K562 (cell line): ENCODE measurements at regions not wholly inside any gene's neighbourhood (a gene's known extent, or its start where the extent isn't known, plus 50 kb on each side); places are given as distances from the start of the nearest gene placed in this dataset.
A peak's percentile ranks its signal among the peaks of the same experiment; 100 is the strongest.

Experiments
- BHLHE40 ChIP-seq: IDR thresholded peaks from 2 replicates; pipeline ENCODE4 v1.6.1; 2011; ENCODE audit warnings: low read length, improper control_type of control experiment
- DDX20 ChIP-seq: fragments of 450-650 bp; IDR thresholded peaks from 2 replicates; pipeline ENCODE4 v1.6.1; 2016; ENCODE audit warnings: missing genetic modification characterization, low read depth, mild to moderate bottlenecking, missing compliant biosample characterization, moderate library complexity
- KLF1 ChIP-seq: fragments of 450-650 bp; IDR thresholded peaks from 2 replicates; pipeline ENCODE4 v1.6.1; 2016; ENCODE audit warnings: missing genetic modification characterization, missing compliant biosample characterization
- KLF16 ChIP-seq: IDR thresholded peaks from 2 replicates; pipeline ENCODE4 v1.6.1; 2016; ENCODE audit warnings: antibody characterized with exemption
- MEF2D ChIP-seq: conservative IDR thresholded peaks from 2 replicates; pipeline ENCODE4 v1.6.1; 2016; ENCODE audit warnings: low read depth, missing genetic modification characterization, missing compliant biosample characterization
- NBN ChIP-seq: fragments of 450-650 bp; IDR thresholded peaks from 2 replicates; pipeline ENCODE4 v1.6.1; 2016; ENCODE audit warnings: low read depth, mild to moderate bottlenecking
- PCBP2 ChIP-seq: fragments of 200-400 bp; formaldehyde crosslinking; IDR thresholded peaks from 2 replicates; pipeline ENCODE4 v1.6.1; 2018; ENCODE audit warnings: low read length, low read depth, mild to moderate bottlenecking, moderate library complexity; ENCODE audit not compliant: poor library complexity, severe bottlenecking
- PTRF ChIP-seq: fragments of 450-650 bp; IDR thresholded peaks from 2 replicates; pipeline ENCODE4 v1.6.1; 2016; ENCODE audit warnings: mild to moderate bottlenecking, missing genetic modification characterization, missing compliant biosample characterization
- RB1 ChIP-seq: fragments of 450-650 bp; IDR thresholded peaks from 2 replicates; pipeline ENCODE4 v1.6.1; 2017; ENCODE audit warnings: low read depth, mild to moderate bottlenecking
- TAF15 ChIP-seq: fragments of 200-400 bp; formaldehyde crosslinking; IDR thresholded peaks from 2 replicates; pipeline ENCODE4 v1.6.1; 2017; ENCODE audit warnings: mild to moderate bottlenecking, low read depth, low read length, moderate library complexity
- WHSC1 ChIP-seq: IDR thresholded peaks from one replicate; pipeline ENCODE4 v1.6.1; 2012; ENCODE audit warnings: low read length, control low read depth, inconsistent platforms
- TF ChIP-seq, protein P1 (sequence below), 3 experiments: fragments of 200-800 bp in 1 of 3; fragments of 250-450 bp in 1 of 3; fragments of 450-650 bp in 1 of 3; sonication (Bioruptor Pico) in 1 of 3; sonication (Bioruptor generic) in 1 of 3; formaldehyde crosslinking in 1 of 3; IDR thresholded peaks; 2 replicates each; pipeline versions ENCODE4 v1.6.1 to v1.8.0; 2016 to 2022; ENCODE audit warnings: mild to moderate bottlenecking in 2 of 3, missing genetic modification characterization in 2 of 3, missing compliant biosample characterization in 1 of 3, moderate library complexity in 1 of 3
- TF ChIP-seq, protein P2 (sequence below): fragments of 150-350 bp; conservative IDR thresholded peaks from 2 replicates; pipeline ENCODE4 v1.6.1; 2014; ENCODE audit warnings: low read length
- TF ChIP-seq, protein P3 (sequence below): fragments of 450-650 bp; IDR thresholded peaks from 2 replicates; pipeline ENCODE4 v1.6.1; 2018; ENCODE audit warnings: mild to moderate bottlenecking, low read depth; ENCODE audit not compliant: partially characterized antibody

DNA sequence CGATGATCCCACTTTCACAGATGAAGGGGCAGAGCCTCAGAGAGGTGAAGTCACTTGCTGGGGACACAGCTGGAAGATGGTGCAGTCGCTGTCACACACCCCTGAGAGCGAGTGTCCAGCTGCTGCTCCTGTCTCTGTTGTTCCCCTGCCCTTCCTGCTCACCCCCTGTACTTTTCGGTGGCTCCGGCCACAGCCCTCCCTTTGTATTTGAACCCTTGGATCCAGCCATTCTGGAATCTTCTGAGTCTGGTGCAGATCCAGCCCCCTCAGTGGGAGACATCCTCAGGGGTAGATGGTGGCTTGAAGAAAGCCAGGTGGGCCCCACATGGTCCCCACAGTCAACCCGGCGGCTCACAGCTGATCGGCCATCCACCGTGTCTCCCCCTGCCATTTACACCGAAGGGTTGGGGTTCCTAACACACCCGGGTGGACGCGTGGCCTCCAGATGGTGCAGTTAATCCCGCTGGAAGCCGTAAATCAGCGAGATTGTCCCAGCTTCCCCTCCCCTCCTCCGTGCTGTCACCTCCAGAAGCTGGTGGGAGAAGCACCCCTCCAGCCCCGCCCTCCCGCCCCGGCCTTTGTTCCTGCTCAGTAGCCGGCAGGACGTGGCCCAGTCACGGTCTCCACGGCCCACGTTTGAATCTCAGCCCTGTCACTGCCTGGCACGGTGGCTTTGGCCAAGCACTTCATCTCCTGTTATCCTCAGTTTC is 204.8 kb downstream of the C9orf50 start (continued):
- TF ChIP-seq KLF16 (no peak), KLF1 (tag) (no peak), PCBP2 (no peak), DDX20 (tag) (no peak), MEF2D (no peak), WHSC1 (no peak), BHLHE40 (no peak), PTRF (no peak), NBN (no peak), RB1 (0 out of 2 replicates have a peak, but pooled peaks have one; percentile 38), TAF15 (no peak)
- TF ChIP-seq, protein P1, sequence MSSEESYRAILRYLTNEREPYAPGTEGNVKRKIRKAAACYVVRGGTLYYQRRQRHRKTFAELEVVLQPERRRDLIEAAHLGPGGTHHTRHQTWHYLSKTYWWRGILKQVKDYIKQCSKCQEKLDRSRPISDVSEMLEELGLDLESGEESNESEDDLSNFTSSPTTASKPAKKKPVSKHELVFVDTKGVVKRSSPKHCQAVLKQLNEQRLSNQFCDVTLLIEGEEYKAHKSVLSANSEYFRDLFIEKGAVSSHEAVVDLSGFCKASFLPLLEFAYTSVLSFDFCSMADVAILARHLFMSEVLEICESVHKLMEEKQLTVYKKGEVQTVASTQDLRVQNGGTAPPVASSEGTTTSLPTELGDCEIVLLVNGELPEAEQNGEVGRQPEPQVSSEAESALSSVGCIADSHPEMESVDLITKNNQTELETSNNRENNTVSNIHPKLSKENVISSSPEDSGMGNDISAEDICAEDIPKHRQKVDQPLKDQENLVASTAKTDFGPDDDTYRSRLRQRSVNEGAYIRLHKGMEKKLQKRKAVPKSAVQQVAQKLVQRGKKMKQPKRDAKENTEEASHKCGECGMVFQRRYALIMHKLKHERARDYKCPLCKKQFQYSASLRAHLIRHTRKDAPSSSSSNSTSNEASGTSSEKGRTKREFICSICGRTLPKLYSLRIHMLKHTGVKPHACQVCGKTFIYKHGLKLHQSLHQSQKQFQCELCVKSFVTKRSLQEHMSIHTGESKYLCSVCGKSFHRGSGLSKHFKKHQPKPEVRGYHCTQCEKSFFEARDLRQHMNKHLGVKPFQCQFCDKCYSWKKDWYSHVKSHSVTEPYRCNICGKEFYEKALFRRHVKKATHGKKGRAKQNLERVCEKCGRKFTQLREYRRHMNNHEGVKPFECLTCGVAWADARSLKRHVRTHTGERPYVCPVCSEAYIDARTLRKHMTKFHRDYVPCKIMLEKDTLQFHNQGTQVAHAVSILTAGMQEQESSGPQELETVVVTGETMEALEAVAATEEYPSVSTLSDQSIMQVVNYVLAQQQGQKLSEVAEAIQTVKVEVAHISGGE (CRISPR knock-in tag; IDR thresholded peaks at IDR 0.05), result 0 out of 6 replicates have a peak, but pooled peaks of 1 of the 3 experiments have one; percentile 42
- TF ChIP-seq, protein P2, sequence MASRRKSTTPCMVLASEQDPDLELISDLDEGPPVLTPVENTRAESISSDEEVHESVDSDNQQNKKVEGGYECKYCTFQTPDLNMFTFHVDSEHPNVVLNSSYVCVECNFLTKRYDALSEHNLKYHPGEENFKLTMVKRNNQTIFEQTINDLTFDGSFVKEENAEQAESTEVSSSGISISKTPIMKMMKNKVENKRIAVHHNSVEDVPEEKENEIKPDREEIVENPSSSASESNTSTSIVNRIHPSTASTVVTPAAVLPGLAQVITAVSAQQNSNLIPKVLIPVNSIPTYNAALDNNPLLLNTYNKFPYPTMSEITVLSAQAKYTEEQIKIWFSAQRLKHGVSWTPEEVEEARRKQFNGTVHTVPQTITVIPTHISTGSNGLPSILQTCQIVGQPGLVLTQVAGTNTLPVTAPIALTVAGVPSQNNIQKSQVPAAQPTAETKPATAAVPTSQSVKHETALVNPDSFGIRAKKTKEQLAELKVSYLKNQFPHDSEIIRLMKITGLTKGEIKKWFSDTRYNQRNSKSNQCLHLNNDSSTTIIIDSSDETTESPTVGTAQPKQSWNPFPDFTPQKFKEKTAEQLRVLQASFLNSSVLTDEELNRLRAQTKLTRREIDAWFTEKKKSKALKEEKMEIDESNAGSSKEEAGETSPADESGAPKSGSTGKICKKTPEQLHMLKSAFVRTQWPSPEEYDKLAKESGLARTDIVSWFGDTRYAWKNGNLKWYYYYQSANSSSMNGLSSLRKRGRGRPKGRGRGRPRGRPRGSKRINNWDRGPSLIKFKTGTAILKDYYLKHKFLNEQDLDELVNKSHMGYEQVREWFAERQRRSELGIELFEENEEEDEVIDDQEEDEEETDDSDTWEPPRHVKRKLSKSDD, result no peak
- TF ChIP-seq, protein P3, sequence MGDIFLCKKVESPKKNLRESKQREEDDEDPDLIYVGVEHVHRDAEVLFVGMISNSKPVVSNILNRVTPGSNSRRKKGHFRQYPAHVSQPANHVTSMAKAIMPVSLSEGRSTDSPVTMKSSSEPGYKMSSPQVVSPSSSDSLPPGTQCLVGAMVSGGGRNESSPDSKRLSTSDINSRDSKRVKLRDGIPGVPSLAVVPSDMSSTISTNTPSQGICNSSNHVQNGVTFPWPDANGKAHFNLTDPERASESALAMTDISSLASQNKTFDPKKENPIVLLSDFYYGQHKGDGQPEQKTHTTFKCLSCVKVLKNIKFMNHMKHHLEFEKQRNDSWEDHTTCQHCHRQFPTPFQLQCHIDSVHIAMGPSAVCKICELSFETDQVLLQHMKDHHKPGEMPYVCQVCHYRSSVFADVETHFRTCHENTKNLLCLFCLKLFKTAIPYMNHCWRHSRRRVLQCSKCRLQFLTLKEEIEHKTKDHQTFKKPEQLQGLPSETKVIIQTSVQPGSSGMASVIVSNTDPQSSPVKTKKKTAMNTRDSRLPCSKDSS, result no peak
